HepG2 (cell line): ENCODE measurements at regions not wholly inside any gene's neighbourhood (a gene's known extent, or its start where the extent isn't known, plus 50 kb on each side); places are given as distances from the start of the nearest gene placed in this dataset.

Experiments used
- ATAC-seq: fragments of 200-7000 bp; cut with Tn5 transposase; 3 replicates; pipeline ENCODE4 v1.9.1; 2020; ENCODE audit warnings: mild to moderate bottlenecking, moderate library complexity
- BruUV-seq: library from RNA; stranded (reverse); fragments of 400-500 nt; replicated peaks from 2 replicates; lab custom pipeline; 2021; lab: Mats Ljungman, UMichigan
- CTCF ChIA-PET: fragments of 300-600 bp; formaldehyde crosslinking; extraction: SDS; loops from one replicate; lab custom pipeline; 2021; ENCODE audit warnings: low total read pairs, inconsistent platforms, low intra/inter-chr PET ratio; lab: Yijun Ruan, JAX
- POLR2A ChIA-PET: fragments of 350-600 bp; sonication (Branson Sonifier 250); formaldehyde crosslinking; loops from one replicate; lab custom pipeline; 2020; ENCODE audit warnings: antibody characterized with exemption, inconsistent platforms; lab: Yijun Ruan, JAX
- DNase-seq: peaks from one replicate; pipeline ENCODE4 v3.0.0-alpha.2; 2015; ENCODE audit warnings: low spot score
- FAIRE-seq: peaks from 3 replicates; lab custom pipeline; 2011; peaks lifted over from hg19 to GRCh38; lab: Jason Lieb, UNC
- H2AFZ ChIP-seq: one replicate; pipeline ENCODE4 v1.6.1; 2011; ENCODE audit warnings: low read length, inconsistent platforms
- H3K27ac ChIP-seq: fragments of 300-600 bp; 3 replicates; pipeline ENCODE4 v1.8.0; 2011; ENCODE audit warnings: mixed run types, mild to moderate bottlenecking, mixed read lengths, low read length, inconsistent platforms; ENCODE audit not compliant: insufficient read depth; ENCODE audit errors: extremely low read length
- H3K27me3 ChIP-seq, 2 experiments: fragments of 200-600 bp in 1 of 2; 2 replicates in 1 of 2; 3 replicates in 1 of 2; pipeline versions ENCODE4 v1.6.0 to v1.8.0; 2011; ENCODE audit warnings: low read length in 2 of 2, mild to moderate bottlenecking in 2 of 2, moderate library complexity in 2 of 2, inconsistent platforms in 1 of 2; ENCODE audit not compliant: insufficient read depth in 2 of 2, control insufficient read depth in 1 of 2
- H3K36me3 ChIP-seq, 2 experiments: fragments of 200-600 bp in 1 of 2; replicated peaks in 1 of 2; 2 replicates in 1 of 2; 3 replicates in 1 of 2; pipeline versions ENCODE4 v1.5.1 to v1.8.0; 2011; ENCODE audit warnings: low read length in 2 of 2, inconsistent platforms in 1 of 2; ENCODE audit not compliant: insufficient read depth in 2 of 2, control insufficient read depth in 1 of 2
- H3K4me1 ChIP-seq: 2 replicates; pipeline ENCODE4 v1.5.1; 2012; ENCODE audit warnings: low read length, inconsistent platforms; ENCODE audit not compliant: insufficient read depth
- H3K4me2 ChIP-seq: 2 replicates; pipeline ENCODE4 v1.6.0; 2011; ENCODE audit warnings: low read depth, low read length, inconsistent platforms
- H3K4me3 ChIP-seq, 3 experiments: fragments of 200-600 bp in 1 of 3; sonication (generic), shearing (Covaris generic) in 1 of 3; replicated peaks in 1 of 3; 2 replicates each; pipeline ENCODE4 v1.5.1; 2011 to 2016; ENCODE audit warnings: low read length in 3 of 3, inconsistent platforms in 2 of 3, low read depth in 2 of 3, mild to moderate bottlenecking in 2 of 3, control low read depth in 1 of 3, mixed read lengths in 1 of 3; ENCODE audit not compliant: insufficient read depth in 1 of 3
- H3K79me2 ChIP-seq: one replicate; pipeline ENCODE4 v1.6.1; 2011; ENCODE audit warnings: low read length, inconsistent platforms; ENCODE audit not compliant: insufficient read depth
- H3K9ac ChIP-seq: 2 replicates; pipeline ENCODE4 v1.6.0; 2011; ENCODE audit warnings: mild to moderate bottlenecking, low read depth, low read length, inconsistent platforms; ENCODE audit not compliant: insufficient read depth
- H3K9me3 ChIP-seq: 2 replicates; pipeline ENCODE4 v1.5.1; 2012; ENCODE audit warnings: mild to moderate bottlenecking, low read length
- H4K20me1 ChIP-seq: 2 replicates; pipeline ENCODE4 v1.6.0; 2011; ENCODE audit warnings: inconsistent platforms, mild to moderate bottlenecking, low read length, moderate library complexity; ENCODE audit not compliant: insufficient read depth
- CCDC6 ChIP-seq: sonication (generic); formaldehyde crosslinking; IDR thresholded peaks from 2 replicates; pipeline ENCODE4 v1.8.1; 2022; ENCODE audit warnings: mild to moderate bottlenecking, missing genetic modification reagents, moderate library complexity
- MBNL3 ChIP-seq: fragments of 250-450 bp; sonication (Bioruptor Pico); conservative IDR thresholded peaks from 2 replicates; pipeline ENCODE4 v1.8.0; 2022; ENCODE audit warnings: mild to moderate bottlenecking, inconsistent platforms
- NKX3-1 ChIP-seq: sonication (generic); formaldehyde crosslinking; IDR thresholded peaks from 2 replicates; pipeline ENCODE4 v1.5.0; 2020; ENCODE audit warnings: missing genetic modification reagents
- ZBTB21 ChIP-seq: sonication (generic); formaldehyde crosslinking; IDR thresholded peaks from 2 replicates; pipeline ENCODE4 v1.4.0; 2020; ENCODE audit warnings: missing genetic modification reagents
- ZNF354B ChIP-seq: sonication (generic); formaldehyde crosslinking; IDR thresholded peaks from 2 replicates; pipeline ENCODE4 v1.8.0; 2022; ENCODE audit warnings: mild to moderate bottlenecking, missing genetic modification reagents
- ZNF460 ChIP-seq: sonication (generic); formaldehyde crosslinking; IDR thresholded peaks from 2 replicates; pipeline ENCODE4 v1.5.1; 2020; ENCODE audit warnings: missing genetic modification reagents, mild to moderate bottlenecking, borderline replicate concordance
- ZNF607 ChIP-seq: sonication (generic); formaldehyde crosslinking; IDR thresholded peaks from 2 replicates; pipeline ENCODE4 v1.5.1; 2020; ENCODE audit warnings: missing genetic modification reagents, mild to moderate bottlenecking, borderline replicate concordance
- WGBS: methylation state at CpG from one replicate; pipeline ENCODE4 v1.1.6; 2017; ENCODE audit warnings: low lambda C conversion rate; 5-methylcytosine and 5-hydroxymethylcytosine counted together
- in situ Hi-C: cut with HindIII; loops from 2 replicates; pipeline ENCODE4 v1.10.0; 2017; ENCODE audit warnings: low pct_unique_long_range_greater_than_20kb; ENCODE audit not compliant: extremely low pct_ligation_motif_present
- intact Hi-C: fragments of 100-400 bp; cut with micrococcal nuclease; formaldehyde crosslinking; loops from one replicate; pipeline ENCODE4 v1.10.0; 2022; ENCODE audit not compliant: unreplicated experiment
- TF ChIP-seq, protein P1 (sequence below): sonication (generic); formaldehyde crosslinking; conservative IDR thresholded peaks from 2 replicates; pipeline ENCODE4 v1.4.0; 2020; ENCODE audit warnings: missing genetic modification reagents

DNA sequence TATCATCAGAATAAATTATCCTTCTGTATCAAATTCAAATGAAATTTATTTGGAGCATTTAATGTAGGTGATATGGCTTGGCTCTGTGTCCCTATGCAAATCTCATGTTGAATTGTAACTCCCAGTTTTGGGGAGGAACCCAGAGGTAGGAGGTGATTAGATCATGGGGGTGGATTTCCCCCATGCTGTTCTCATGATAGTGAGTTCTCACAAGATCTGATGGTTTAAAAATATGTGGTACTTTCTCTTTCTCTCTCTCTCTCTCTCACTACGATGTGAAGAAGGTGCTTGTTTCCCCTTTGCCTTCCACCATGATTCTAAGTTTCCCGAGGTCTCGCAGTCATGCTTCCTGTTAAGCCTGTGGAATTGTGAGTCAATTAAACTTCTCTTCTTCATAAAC, 678.4 kb upstream of the RGMB start:
- no peak overlapping the region for H2AFZ ChIP-seq
- in situ Hi-C loops: no loop called here

DNA sequence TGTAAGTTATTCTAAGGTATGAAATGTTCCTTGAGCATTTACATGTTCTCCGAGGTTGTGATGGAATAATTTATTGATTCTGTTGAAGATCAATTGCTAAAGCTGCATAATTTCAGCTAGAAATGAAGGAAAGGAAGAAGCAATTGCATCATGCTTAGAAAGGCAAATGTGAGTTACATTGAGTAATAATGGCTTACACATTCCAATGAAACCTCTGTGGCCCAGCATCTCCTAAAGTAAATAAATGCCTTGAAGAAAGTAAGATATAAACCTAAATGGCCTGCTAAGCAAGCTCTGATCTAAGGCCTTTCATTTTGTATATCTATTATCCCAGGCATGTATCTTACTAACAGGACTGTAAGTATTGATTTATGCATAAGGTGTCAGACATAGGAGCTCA, 677.3 kb upstream of the RGMB start:
- DNase-seq (no peak), ATAC-seq (no peak), FAIRE-seq (no peak)
- Histone ChIP-seq H3K4me1 (no peaks in the 10 kb centered on the region), H3K27me3 (no peaks in the 10 kb centered on the region), H3K4me3 (no peak overlapping the region), H3K4me2 (no peak overlapping the region), H3K79me2 (no peaks in the 10 kb centered on the region), H2AFZ (no peak overlapping the region), H3K36me3 (no peaks in the 10 kb centered on the region), H3K27ac (no peak overlapping the region), H3K9ac (no peak overlapping the region), H4K20me1 (no peaks in the 10 kb centered on the region), H3K9me3 (no peaks in the 10 kb centered on the region)
- 4% methylated on average over 1 of the region's 1 CpG for WGBS
- no TSS peak for BruUV-seq
- POLR2A ChIA-PET: no interaction called here
- CTCF ChIA-PET: no interaction called here
- TF ChIP-seq ZNF354B (CRISPR knock-in tag) (no peak), CCDC6 (CRISPR knock-in tag) (no peak)
- in situ Hi-C loops (no loop called here), intact Hi-C loops (no loop called here)

More for the DNA sequence above, 678.4 kb upstream of the RGMB start:
- no peak for FAIRE-seq
- ATAC-seq: no peak
- H3K4me2 ChIP-seq: no peak overlapping the region
- H3K36me3 ChIP-seq: no peaks in the 10 kb centered on the region
- POLR2A ChIA-PET: no interaction called here
- no peak overlapping the region for H3K4me3 ChIP-seq
- intact Hi-C loops: no loop called here
- TF ChIP-seq MBNL3 (CRISPR knock-in tag): no peak
- TF ChIP-seq ZNF460 (CRISPR knock-in tag): no peak
- TF ChIP-seq, protein P1, sequence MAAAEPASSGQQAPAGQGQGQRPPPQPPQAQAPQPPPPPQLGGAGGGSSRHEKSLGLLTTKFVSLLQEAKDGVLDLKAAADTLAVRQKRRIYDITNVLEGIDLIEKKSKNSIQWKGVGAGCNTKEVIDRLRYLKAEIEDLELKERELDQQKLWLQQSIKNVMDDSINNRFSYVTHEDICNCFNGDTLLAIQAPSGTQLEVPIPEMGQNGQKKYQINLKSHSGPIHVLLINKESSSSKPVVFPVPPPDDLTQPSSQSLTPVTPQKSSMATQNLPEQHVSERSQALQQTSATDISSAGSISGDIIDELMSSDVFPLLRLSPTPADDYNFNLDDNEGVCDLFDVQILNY (CRISPR knock-in tag): no peak
- TF ChIP-seq ZNF607 (CRISPR knock-in tag): no peak
- TF ChIP-seq NKX3-1 (CRISPR knock-in tag): no peak
- TF ChIP-seq ZBTB21 (CRISPR knock-in tag): no peak
- TF ChIP-seq, all 625 proteins: peak for 0
- Histone ChIP-seq H3K79me2 (no peaks in the 10 kb centered on the region), H3K9ac (no peak overlapping the region), H3K27ac (no peak overlapping the region), H3K9me3 (no peaks in the 10 kb centered on the region), H3K4me1 (no peaks in the 10 kb centered on the region), H4K20me1 (no peaks in the 10 kb centered on the region), H3K27me3 (no peaks in the 10 kb centered on the region)
- WGBS: 3% methylated on average over 3 of the region's 3 CpGs
- BruUV-seq: no TSS peak
- CTCF ChIA-PET: no interaction called here
- no peak for DNase-seq
